WTC11 (cell line): ENCODE measurements at regions not wholly inside any gene's neighbourhood (a gene's known extent, or its start where the extent isn't known, plus 50 kb on each side); places are given as distances from the start of the nearest gene placed in this dataset.
"Not testable (repeated sequence)": the region's sequence is repeated elsewhere in the genome, so short reads cannot be mapped to it uniquely, and the experiment has no call there.

Experiments used
- ATF2 ChIP-seq: sonication (generic); formaldehyde crosslinking; IDR thresholded peaks from 2 replicates; pipeline ENCODE4 v1.8.1; 2022; ENCODE audit warnings: low read depth, missing genetic modification reagents, borderline replicate concordance
- ATF3 ChIP-seq: sonication (generic); formaldehyde crosslinking; conservative IDR thresholded peaks from 2 replicates; pipeline ENCODE4 v1.8.1; 2022; ENCODE audit warnings: mild to moderate bottlenecking, missing genetic modification reagents
- CDX4 ChIP-seq: fragments of 250-450 bp; sonication (Bioruptor Pico); IDR thresholded peaks from 2 replicates; pipeline ENCODE4 v1.9.0; 2021; ENCODE audit warnings: moderate library complexity, mild to moderate bottlenecking, inconsistent platforms, borderline replicate concordance
- CTCF ChIP-seq: fragments of 200-600 bp; IDR thresholded peaks from 2 replicates; pipeline ENCODE4 v1.8.0; 2022; ENCODE audit warnings: antibody characterized with exemption
- E2F5 ChIP-seq: sonication (generic); formaldehyde crosslinking; IDR thresholded peaks from 2 replicates; pipeline ENCODE4 v1.8.1; 2022; ENCODE audit warnings: mild to moderate bottlenecking, moderate library complexity, missing genetic modification reagents
- JUN ChIP-seq: sonication (generic); formaldehyde crosslinking; IDR thresholded peaks from 2 replicates; pipeline ENCODE4 v1.8.0; 2023; ENCODE audit warnings: mild to moderate bottlenecking, missing genetic modification reagents
- MYBL2 ChIP-seq: sonication (generic); formaldehyde crosslinking; IDR thresholded peaks from 2 replicates; pipeline ENCODE4 v1.8.1; 2023; ENCODE audit warnings: mild to moderate bottlenecking, moderate library complexity, missing genetic modification reagents
- PREB ChIP-seq: sonication (generic); formaldehyde crosslinking; IDR thresholded peaks from 2 replicates; pipeline ENCODE4 v1.8.1; 2022; ENCODE audit warnings: mild to moderate bottlenecking, missing genetic modification reagents, moderate library complexity, borderline replicate concordance
- RELA ChIP-seq: sonication (generic); formaldehyde crosslinking; IDR thresholded peaks from 2 replicates; pipeline ENCODE4 v1.8.1; 2022; ENCODE audit warnings: missing genetic modification reagents, mild to moderate bottlenecking, borderline replicate concordance
- SMAD4 ChIP-seq: sonication (generic); formaldehyde crosslinking; IDR thresholded peaks from 2 replicates; pipeline ENCODE4 v1.8.0; 2022; ENCODE audit warnings: mild to moderate bottlenecking, missing genetic modification reagents
- SP1 ChIP-seq: sonication (generic); formaldehyde crosslinking; conservative IDR thresholded peaks from 2 replicates; pipeline ENCODE4 v1.8.1; 2022; ENCODE audit warnings: missing genetic modification reagents
- USF2 ChIP-seq: sonication (generic); formaldehyde crosslinking; IDR thresholded peaks from 2 replicates; pipeline ENCODE4 v1.8.1; 2023; ENCODE audit warnings: mild to moderate bottlenecking, missing genetic modification reagents, moderate library complexity
- ZNF232 ChIP-seq: sonication (generic); formaldehyde crosslinking; IDR thresholded peaks from 2 replicates; pipeline ENCODE4 v1.8.0; 2022; ENCODE audit warnings: mild to moderate bottlenecking, missing genetic modification reagents

- not testable (repeated sequence) for TF ChIP-seq CTCF; JUN (CRISPR knock-in tag); ZNF232 (CRISPR knock-in tag); PREB (CRISPR knock-in tag); RELA (CRISPR knock-in tag); E2F5 (CRISPR knock-in tag); MYBL2 (CRISPR knock-in tag); CDX4 (CRISPR knock-in tag); SP1; SMAD4 (CRISPR knock-in tag); USF2; ATF3 (CRISPR knock-in tag); ATF2 (CRISPR knock-in tag)
These were observed 66.3 kb downstream of the NPIPB11 start for GRCh38 chr16:29340235-29340634.
